OCI-LY1 (cell line): ENCODE measurements at regions not wholly inside any gene's neighbourhood (a gene's known extent, or its start where the extent isn't known, plus 50 kb on each side); places are given as distances from the start of the nearest gene placed in this dataset.

Experiments
- H2AFZ ChIP-seq: fragments of 200-600 bp; sonication (generic), shearing (Covaris generic); 2 replicates; pipeline ENCODE4 v1.6.0; 2014; ENCODE audit warnings: antibody characterized with exemption, mild to moderate bottlenecking, low read length
- H3F3A ChIP-seq: fragments of 200-600 bp; sonication (generic), shearing (Covaris generic); 2 replicates; pipeline ENCODE4 v1.6.0; 2014; ENCODE audit warnings: mild to moderate bottlenecking, antibody characterized with exemption, low read length, moderate library complexity; ENCODE audit not compliant: insufficient read depth
- H3K27ac ChIP-seq: fragments of 200-600 bp; sonication (generic); 2 replicates; pipeline ENCODE4 v1.5.1; 2014; ENCODE audit warnings: low read length, mixed run types, mild to moderate bottlenecking, low read depth; ENCODE audit not compliant: poor library complexity, severe bottlenecking
- H3K27me3 ChIP-seq: fragments of 200-600 bp; sonication (generic); 2 replicates; pipeline ENCODE4 v1.6.0; 2014; ENCODE audit warnings: antibody characterized with exemption, mild to moderate bottlenecking, low read length, moderate library complexity; ENCODE audit not compliant: insufficient read depth
- H3K36me3 ChIP-seq: fragments of 200-600 bp; sonication (generic); 2 replicates; pipeline ENCODE4 v1.6.1; 2014; ENCODE audit warnings: mild to moderate bottlenecking, antibody characterized with exemption, low read length, moderate library complexity, mixed read lengths; ENCODE audit not compliant: insufficient read depth
- H3K4me1 ChIP-seq: fragments of 200-600 bp; sonication (generic); 2 replicates; pipeline ENCODE4 v1.5.1; 2014; ENCODE audit warnings: mild to moderate bottlenecking, low read length, moderate library complexity; ENCODE audit not compliant: insufficient read depth, severe bottlenecking
- H3K4me2 ChIP-seq: fragments of 200-600 bp; sonication (generic), shearing (Covaris generic); 2 replicates; pipeline ENCODE4 v1.6.1; 2014; ENCODE audit warnings: low read length
- H3K4me3 ChIP-seq: fragments of 200-600 bp; sonication (generic); 2 replicates; pipeline ENCODE4 v1.5.1; 2014; ENCODE audit warnings: low read length, low read depth, mild to moderate bottlenecking, mixed read lengths; ENCODE audit not compliant: poor library complexity, severe bottlenecking
- H3K79me2 ChIP-seq: fragments of 200-600 bp; shearing (Covaris generic); 2 replicates; pipeline ENCODE4 v1.6.1; 2016; ENCODE audit warnings: mixed run types, low read length, mixed read lengths; ENCODE audit not compliant: insufficient read depth
- H3K9ac ChIP-seq: fragments of 200-600 bp; sonication (generic), shearing (Covaris generic); 2 replicates; pipeline ENCODE4 v1.6.1; 2014; ENCODE audit warnings: mild to moderate bottlenecking, low read length, mixed read lengths
- H3K9me2 ChIP-seq: fragments of 200-600 bp; sonication (generic), shearing (Covaris generic); 2 replicates; pipeline ENCODE4 v1.6.1; 2014; ENCODE audit warnings: low read depth, mild to moderate bottlenecking, low read length, mixed read lengths
- H3K9me3 ChIP-seq: fragments of 200-600 bp; shearing (Covaris generic); 2 replicates; pipeline ENCODE4 v1.6.1; 2014; ENCODE audit warnings: low read length, mixed read lengths
- H4K20me1 ChIP-seq: fragments of 200-600 bp; sonication (generic), shearing (Covaris generic); 2 replicates; pipeline ENCODE4 v1.6.0; 2016; ENCODE audit warnings: mild to moderate bottlenecking, low read length; ENCODE audit not compliant: insufficient read depth
- CTCF ChIP-seq: fragments of 200-600 bp; sonication (generic), shearing (Covaris generic); IDR thresholded peaks from 2 replicates; pipeline ENCODE4 v1.5.1; 2017; ENCODE audit warnings: mild to moderate bottlenecking, antibody characterized with exemption, low read length, moderate library complexity, mixed read lengths
- EZH2 ChIP-seq: fragments of 200-600 bp; sonication (generic), shearing (Covaris generic); IDR thresholded peaks from 2 replicates; pipeline ENCODE4 v1.8.0; 2017; ENCODE audit warnings: borderline replicate concordance, mixed run types, mild to moderate bottlenecking, antibody characterized with exemption, low read length, moderate library complexity, mixed read lengths

GRCh38 chr11:27820249-27820648 lies 120.0 kb upstream of the BDNF start:
- H3K9me3 ChIP-seq = no peaks in the 10 kb centered on the region
- H4K20me1 ChIP-seq = no peaks in the 10 kb centered on the region
- no peak overlapping the region for H3K27ac ChIP-seq
- H3K36me3 ChIP-seq = no peaks in the 10 kb centered on the region
- H3K9ac ChIP-seq = no peak overlapping the region
- H2AFZ ChIP-seq = no peak overlapping the region
- no peaks in the 10 kb centered on the region for H3K27me3 ChIP-seq
- H3K9me2 ChIP-seq = no peaks in the 10 kb centered on the region
- H3K79me2 ChIP-seq = no peaks in the 10 kb centered on the region
- TF ChIP-seq EZH2 = no peak
- no peak for TF ChIP-seq CTCF
- H3K4me2 ChIP-seq = no peak overlapping the region
- no peaks in the 10 kb centered on the region for H3F3A ChIP-seq
- no peak overlapping the region for H3K4me3 ChIP-seq
- no peaks in the 10 kb centered on the region for H3K4me1 ChIP-seq

GRCh38 chr11:27816197-27816596 lies 115.9 kb upstream of the BDNF start:
- Histone ChIP-seq H4K20me1 (no peaks in the 10 kb centered on the region), H3K36me3 (no peaks in the 10 kb centered on the region), H3K9me2 (no peaks in the 10 kb centered on the region), H3K4me2 (no peak overlapping the region), H3K9me3 (no peaks in the 10 kb centered on the region), H3F3A (no peaks in the 10 kb centered on the region), H3K4me1 (no peaks in the 10 kb centered on the region), H3K79me2 (no peaks in the 10 kb centered on the region), H3K9ac (no peak overlapping the region), H3K27ac (no peak overlapping the region), H3K27me3 (no peaks in the 10 kb centered on the region), H2AFZ (no peak overlapping the region), H3K4me3 (no peak overlapping the region)
- TF ChIP-seq CTCF (no peak), EZH2 (no peak)

- Histone ChIP-seq H3K27me3 (no peaks in the 10 kb centered on the region), H4K20me1 (no peaks in the 10 kb centered on the region), H3K36me3 (no peaks in the 10 kb centered on the region), H3K9me3 (no peaks in the 10 kb centered on the region), H3K4me3 (no peak overlapping the region), H3K9ac (no peak overlapping the region), H3K79me2 (no peaks in the 10 kb centered on the region), H3K27ac (no peak overlapping the region), H3F3A (no peaks in the 10 kb centered on the region), H2AFZ (no peak overlapping the region), H3K9me2 (no peaks in the 10 kb centered on the region), H3K4me1 (no peaks in the 10 kb centered on the region), H3K4me2 (no peak overlapping the region)
- TF ChIP-seq EZH2 = no peak
- no peak for TF ChIP-seq CTCF
These were observed 112.1 kb upstream of the BDNF start for GRCh38 chr11:27812341-27812740.
